H1 (cell line): ENCODE measurements at regions not wholly inside any gene's neighbourhood (a gene's known extent, or its start where the extent isn't known, plus 50 kb on each side); places are given as distances from the start of the nearest gene placed in this dataset.

Experiments
- CBX5 ChIP-seq: fragments of 300-800, 300-1000 bp; sonication (generic); IDR thresholded peaks from 2 replicates; pipeline ENCODE4 v1.7.1; 2016; ENCODE audit warnings: antibody characterized with exemption, low read length, low read depth
- CHD1 ChIP-seq: IDR thresholded peaks from 2 replicates; pipeline ENCODE4 v1.6.1; 2012; ENCODE audit warnings: low read depth, low read length, improper control_type of control experiment
- GABPA ChIP-seq: IDR thresholded peaks from 2 replicates; pipeline ENCODE4 v1.6.1; 2011; ENCODE audit warnings: mild to moderate bottlenecking, low read length, moderate library complexity, borderline replicate concordance; ENCODE audit not compliant: insufficient read depth
- JUN ChIP-seq: IDR thresholded peaks from 2 replicates; pipeline ENCODE4 v1.6.1; 2011; ENCODE audit warnings: low read depth, mild to moderate bottlenecking, improper control_type of control experiment, low read length
- KDM4A ChIP-seq: IDR thresholded peaks from one replicate; pipeline ENCODE4 v1.7.1; 2012; ENCODE audit warnings: low read depth, mild to moderate bottlenecking, moderate library complexity, low read length, inconsistent platforms; ENCODE audit not compliant: severe bottlenecking
- RFX5 ChIP-seq: IDR thresholded peaks from 2 replicates; pipeline ENCODE4 v1.6.1; 2011; ENCODE audit warnings: low read depth, low read length, improper control_type of control experiment, borderline replicate concordance
- RXRA ChIP-seq: IDR thresholded peaks from 2 replicates; pipeline ENCODE4 v1.6.1; 2011; ENCODE audit warnings: low read depth, mild to moderate bottlenecking, low read length, moderate library complexity; ENCODE audit not compliant: insufficient read depth
- SP4 ChIP-seq: IDR thresholded peaks from 2 replicates; pipeline ENCODE4 v1.6.1; 2012; ENCODE audit warnings: low read length, inconsistent platforms
- SRF ChIP-seq: IDR thresholded peaks from 2 replicates; pipeline ENCODE4 v1.6.1; 2011; ENCODE audit warnings: mild to moderate bottlenecking, low read depth, low read length, moderate library complexity
- TEAD4 ChIP-seq: IDR thresholded peaks from 2 replicates; pipeline ENCODE4 v1.6.1; 2012; ENCODE audit warnings: low read depth, low read length, inconsistent platforms, mixed read lengths
- TF ChIP-seq, protein P1 (sequence below): fragments of 300-600 bp; sonication (generic); IDR thresholded peaks from 2 replicates; pipeline ENCODE4 v1.7.1; 2012; ENCODE audit warnings: low read length, moderate library complexity, mild to moderate bottlenecking, inconsistent platforms; ENCODE audit not compliant: insufficient replicate concordance

- TF ChIP-seq, protein P1, sequence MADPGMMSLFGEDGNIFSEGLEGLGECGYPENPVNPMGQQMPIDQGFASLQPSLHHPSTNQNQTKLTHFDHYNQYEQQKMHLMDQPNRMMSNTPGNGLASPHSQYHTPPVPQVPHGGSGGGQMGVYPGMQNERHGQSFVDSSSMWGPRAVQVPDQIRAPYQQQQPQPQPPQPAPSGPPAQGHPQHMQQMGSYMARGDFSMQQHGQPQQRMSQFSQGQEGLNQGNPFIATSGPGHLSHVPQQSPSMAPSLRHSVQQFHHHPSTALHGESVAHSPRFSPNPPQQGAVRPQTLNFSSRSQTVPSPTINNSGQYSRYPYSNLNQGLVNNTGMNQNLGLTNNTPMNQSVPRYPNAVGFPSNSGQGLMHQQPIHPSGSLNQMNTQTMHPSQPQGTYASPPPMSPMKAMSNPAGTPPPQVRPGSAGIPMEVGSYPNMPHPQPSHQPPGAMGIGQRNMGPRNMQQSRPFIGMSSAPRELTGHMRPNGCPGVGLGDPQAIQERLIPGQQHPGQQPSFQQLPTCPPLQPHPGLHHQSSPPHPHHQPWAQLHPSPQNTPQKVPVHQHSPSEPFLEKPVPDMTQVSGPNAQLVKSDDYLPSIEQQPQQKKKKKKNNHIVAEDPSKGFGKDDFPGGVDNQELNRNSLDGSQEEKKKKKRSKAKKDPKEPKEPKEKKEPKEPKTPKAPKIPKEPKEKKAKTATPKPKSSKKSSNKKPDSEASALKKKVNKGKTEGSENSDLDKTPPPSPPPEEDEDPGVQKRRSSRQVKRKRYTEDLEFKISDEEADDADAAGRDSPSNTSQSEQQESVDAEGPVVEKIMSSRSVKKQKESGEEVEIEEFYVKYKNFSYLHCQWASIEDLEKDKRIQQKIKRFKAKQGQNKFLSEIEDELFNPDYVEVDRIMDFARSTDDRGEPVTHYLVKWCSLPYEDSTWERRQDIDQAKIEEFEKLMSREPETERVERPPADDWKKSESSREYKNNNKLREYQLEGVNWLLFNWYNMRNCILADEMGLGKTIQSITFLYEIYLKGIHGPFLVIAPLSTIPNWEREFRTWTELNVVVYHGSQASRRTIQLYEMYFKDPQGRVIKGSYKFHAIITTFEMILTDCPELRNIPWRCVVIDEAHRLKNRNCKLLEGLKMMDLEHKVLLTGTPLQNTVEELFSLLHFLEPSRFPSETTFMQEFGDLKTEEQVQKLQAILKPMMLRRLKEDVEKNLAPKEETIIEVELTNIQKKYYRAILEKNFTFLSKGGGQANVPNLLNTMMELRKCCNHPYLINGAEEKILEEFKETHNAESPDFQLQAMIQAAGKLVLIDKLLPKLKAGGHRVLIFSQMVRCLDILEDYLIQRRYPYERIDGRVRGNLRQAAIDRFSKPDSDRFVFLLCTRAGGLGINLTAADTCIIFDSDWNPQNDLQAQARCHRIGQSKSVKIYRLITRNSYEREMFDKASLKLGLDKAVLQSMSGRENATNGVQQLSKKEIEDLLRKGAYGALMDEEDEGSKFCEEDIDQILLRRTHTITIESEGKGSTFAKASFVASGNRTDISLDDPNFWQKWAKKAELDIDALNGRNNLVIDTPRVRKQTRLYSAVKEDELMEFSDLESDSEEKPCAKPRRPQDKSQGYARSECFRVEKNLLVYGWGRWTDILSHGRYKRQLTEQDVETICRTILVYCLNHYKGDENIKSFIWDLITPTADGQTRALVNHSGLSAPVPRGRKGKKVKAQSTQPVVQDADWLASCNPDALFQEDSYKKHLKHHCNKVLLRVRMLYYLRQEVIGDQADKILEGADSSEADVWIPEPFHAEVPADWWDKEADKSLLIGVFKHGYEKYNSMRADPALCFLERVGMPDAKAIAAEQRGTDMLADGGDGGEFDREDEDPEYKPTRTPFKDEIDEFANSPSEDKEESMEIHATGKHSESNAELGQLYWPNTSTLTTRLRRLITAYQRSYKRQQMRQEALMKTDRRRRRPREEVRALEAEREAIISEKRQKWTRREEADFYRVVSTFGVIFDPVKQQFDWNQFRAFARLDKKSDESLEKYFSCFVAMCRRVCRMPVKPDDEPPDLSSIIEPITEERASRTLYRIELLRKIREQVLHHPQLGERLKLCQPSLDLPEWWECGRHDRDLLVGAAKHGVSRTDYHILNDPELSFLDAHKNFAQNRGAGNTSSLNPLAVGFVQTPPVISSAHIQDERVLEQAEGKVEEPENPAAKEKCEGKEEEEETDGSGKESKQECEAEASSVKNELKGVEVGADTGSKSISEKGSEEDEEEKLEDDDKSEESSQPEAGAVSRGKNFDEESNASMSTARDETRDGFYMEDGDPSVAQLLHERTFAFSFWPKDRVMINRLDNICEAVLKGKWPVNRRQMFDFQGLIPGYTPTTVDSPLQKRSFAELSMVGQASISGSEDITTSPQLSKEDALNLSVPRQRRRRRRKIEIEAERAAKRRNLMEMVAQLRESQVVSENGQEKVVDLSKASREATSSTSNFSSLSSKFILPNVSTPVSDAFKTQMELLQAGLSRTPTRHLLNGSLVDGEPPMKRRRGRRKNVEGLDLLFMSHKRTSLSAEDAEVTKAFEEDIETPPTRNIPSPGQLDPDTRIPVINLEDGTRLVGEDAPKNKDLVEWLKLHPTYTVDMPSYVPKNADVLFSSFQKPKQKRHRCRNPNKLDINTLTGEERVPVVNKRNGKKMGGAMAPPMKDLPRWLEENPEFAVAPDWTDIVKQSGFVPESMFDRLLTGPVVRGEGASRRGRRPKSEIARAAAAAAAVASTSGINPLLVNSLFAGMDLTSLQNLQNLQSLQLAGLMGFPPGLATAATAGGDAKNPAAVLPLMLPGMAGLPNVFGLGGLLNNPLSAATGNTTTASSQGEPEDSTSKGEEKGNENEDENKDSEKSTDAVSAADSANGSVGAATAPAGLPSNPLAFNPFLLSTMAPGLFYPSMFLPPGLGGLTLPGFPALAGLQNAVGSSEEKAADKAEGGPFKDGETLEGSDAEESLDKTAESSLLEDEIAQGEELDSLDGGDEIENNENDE = no peak
- no peak for TF ChIP-seq KDM4A
- TF ChIP-seq RFX5 = no peak
- no peak for TF ChIP-seq GABPA
- no peak for TF ChIP-seq JUN
- no peak for TF ChIP-seq TEAD4
- no peak for TF ChIP-seq SP4
- TF ChIP-seq SRF = no peak
- no peak for TF ChIP-seq CHD1
- TF ChIP-seq RXRA = no peak
- TF ChIP-seq CBX5 = no peak
- TF ChIP-seq, all 59 proteins: peak for 0
Measured at GRCh38 chr9:13863112-13863511, 450.8 kb downstream of the NFIB start (continued).
